ENCODE measurements at regions not wholly inside any gene's neighbourhood (a gene's known extent, or its start where the extent isn't known, plus 50 kb on each side); places are given as distances from the start of the nearest gene placed in this dataset.
A peak's percentile ranks its signal among the peaks of the same experiment; 100 is the strongest.
"Not testable (repeated sequence)": the region's sequence is repeated elsewhere in the genome, so short reads cannot be mapped to it uniquely, and the experiment has no call there.

GRCh38 chr7:10521306-10521705 is 452.4 kb upstream of the PHF14 start:
- no peak for DNase-seq

- not testable (repeated sequence) for DNase-seq
These were observed 440.2 kb upstream of the PHF14 start for GRCh38 chr7:10533429-10533828.

- no peak for DNase-seq
These were observed 437.1 kb upstream of the PHF14 start for GRCh38 chr7:10536561-10536960.

- DNase-seq, result no peak
These were observed 435.9 kb upstream of the PHF14 start for GRCh38 chr7:10537764-10538163.

- DNase-seq, result no peak
These were observed 416.3 kb upstream of the PHF14 start for GRCh38 chr7:10557375-10557774.

- no peak for DNase-seq
These were observed 413.2 kb upstream of the PHF14 start for GRCh38 chr7:10560497-10560896.

- no peak for DNase-seq
These were observed 404.8 kb upstream of the PHF14 start for GRCh38 chr7:10568891-10569290.

GRCh38 chr7:10571759-10572158 is 401.9 kb upstream of the PHF14 start:
- no peak for DNase-seq

GRCh38 chr7:10577866-10578374 is 395.8 kb upstream of the PHF14 start:
- no peak for DNase-seq

- DNase-seq, result no peak
These were observed 394.1 kb upstream of the PHF14 start for GRCh38 chr7:10579561-10579960.

- no peak for DNase-seq
These were observed 388.8 kb upstream of the PHF14 start for GRCh38 chr7:10584886-10585285.

- DNase-seq, result no peak
These were observed 385.6 kb upstream of the PHF14 start for GRCh38 chr7:10588084-10588483.

GRCh38 chr7:10592604-10593003 is 381.1 kb upstream of the PHF14 start:
- no peak for DNase-seq

GRCh38 chr7:10593080-10593479 is 380.6 kb upstream of the PHF14 start:
- DNase-seq, result no peak

GRCh38 chr7:10596827-10597226 is 376.8 kb upstream of the PHF14 start:
- DNase-seq, result no peak

- DNase-seq, result no peak
These were observed 369.5 kb upstream of the PHF14 start for GRCh38 chr7:10604128-10604527.

- DNase-seq, result no peak
These were observed 360.7 kb upstream of the PHF14 start for GRCh38 chr7:10612950-10613349.

GRCh38 chr7:10618953-10619352 is 354.7 kb upstream of the PHF14 start:
- DNase-seq, result no peak

- DNase-seq, result no peak
These were observed 341.0 kb upstream of the PHF14 start for GRCh38 chr7:10632712-10633111.

GRCh38 chr7:10634239-10634638 is 339.4 kb upstream of the PHF14 start:
- no peak for DNase-seq

GRCh38 chr7:10637991-10638390 is 335.7 kb upstream of the PHF14 start:
- no peak for DNase-seq

GRCh38 chr7:10643545-10643944 is 330.1 kb upstream of the PHF14 start:
- no peak for DNase-seq

GRCh38 chr7:10644849-10645248 is 328.8 kb upstream of the PHF14 start:
- DNase-seq, result no peak

GRCh38 chr7:10646194-10646593 is 327.5 kb upstream of the PHF14 start:
- peak; percentile 26 for DNase-seq

- DNase-seq, result no peak
These were observed 325.4 kb upstream of the PHF14 start for GRCh38 chr7:10648289-10648688.

- not testable (repeated sequence) for DNase-seq
These were observed 324.6 kb upstream of the PHF14 start for GRCh38 chr7:10649120-10649519.

All from GF-D8 (cell line).